Esophagus muscularis mucosa (tissue), 4 donors: ENCODE measurements at regions not wholly inside any gene's neighbourhood (a gene's known extent, or its start where the extent isn't known, plus 50 kb on each side); places are given as distances from the start of the nearest gene placed in this dataset.

Experiments
- DNase-seq: peaks from one replicate; pipeline ENCODE4 v3.0.0-alpha.2; 2017; ENCODE audit errors: extremely low spot score
- H3K27ac ChIP-seq, 4 donors: fragments of 200-600 bp; sonication (generic); replicated peaks in 1 of 4; 1 replicate in 3 of 4; 2 replicates in 1 of 4; pipeline ENCODE4 v1.5.1; 2016 to 2019; ENCODE audit warnings: mild to moderate bottlenecking in 1 of 4
- H3K27me3 ChIP-seq, 4 donors: fragments of 200-600 bp; sonication (generic); one replicate each; pipeline versions ENCODE4 v1.5.1 to v1.6.0; 2016 to 2019
- H3K36me3 ChIP-seq, 4 donors: fragments of 200-600 bp; sonication (generic); one replicate each; pipeline ENCODE4 v1.5.1; 2016 to 2019
- H3K4me1 ChIP-seq, 4 donors: fragments of 200-600 bp; sonication (generic); one replicate each; pipeline ENCODE4 v1.5.1; 2016 to 2019
- H3K4me3 ChIP-seq, 4 donors: fragments of 200-600 bp; sonication (generic); 1 replicate in 2 of 4; 2 replicates in 2 of 4; pipeline ENCODE4 v1.5.1; 2016 to 2019; ENCODE audit warnings: mild to moderate bottlenecking in 4 of 4, moderate library complexity in 1 of 4
- H3K9me3 ChIP-seq, 4 donors: fragments of 200-600 bp; sonication (generic); 1 replicate in 3 of 4; 2 replicates in 1 of 4; pipeline ENCODE4 v1.5.1; 2016 to 2019
- EP300 ChIP-seq: sonication (generic); formaldehyde crosslinking; IDR thresholded peaks from one replicate; pipeline ENCODE4 v1.6.1; 2017; ENCODE audit warnings: antibody characterized with exemption
- POLR2A ChIP-seq: fragments of 450-650 bp; IDR thresholded peaks from one replicate; pipeline ENCODE4 v1.6.1; 2017; ENCODE audit warnings: antibody characterized with exemption, moderate library complexity, mild to moderate bottlenecking, low read depth
- POLR2AphosphoS5 ChIP-seq, 2 donors: sonication (generic); formaldehyde crosslinking; IDR thresholded peaks; one replicate each; pipeline ENCODE4 v1.6.1; 2017; ENCODE audit warnings: antibody characterized with exemption in 2 of 2
- WGBS: methylation state at CpG from one replicate; pipeline ENCODE4 v1.1.5; 2018; 5-methylcytosine and 5-hydroxymethylcytosine counted together
- intact Hi-C: fragments of 100-400 bp; cut with DNase I; formaldehyde crosslinking; loops from one replicate; pipeline ENCODE4 v1.15.1; 2023
- small RNA-seq, 3 donors: library from RNA; depleted of rRNA; stranded (forward); fragments of <200 nt; gene quantifications; one replicate each; pipeline ENCODE3, GENCODE V24; 2016
- TF ChIP-seq, protein P1 (sequence below), 3 experiments: fragments of 200-600 bp in 2 of 3; fragments of 450-650 bp in 1 of 3; sonication (generic) in 2 of 3; IDR thresholded peaks; one replicate each; pipeline ENCODE4 v1.5.1; 2017 to 2019; ENCODE audit warnings: antibody characterized with exemption in 3 of 3, mild to moderate bottlenecking in 2 of 3, moderate library complexity in 1 of 3

DNA sequence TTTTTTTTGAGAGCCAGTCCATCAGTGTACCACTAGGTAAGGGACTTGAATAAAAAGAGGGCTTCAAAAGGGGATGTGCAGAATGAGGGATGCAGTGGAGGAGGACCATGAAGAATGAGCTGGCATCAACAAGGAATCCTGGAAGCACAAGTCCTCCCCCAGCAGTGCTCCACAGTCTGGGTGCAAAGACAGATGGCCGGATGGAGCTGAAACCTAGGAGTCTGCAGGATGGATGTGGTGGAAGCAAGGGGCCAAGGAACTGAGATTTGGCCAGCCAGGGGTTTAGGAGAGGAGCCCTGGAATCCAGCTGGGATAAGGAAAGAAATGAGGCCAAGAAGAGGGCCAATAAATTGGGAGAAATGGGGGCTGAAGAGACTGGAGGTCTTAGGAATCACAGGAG lies 51.8 kb upstream of the RAB6C start:
- Histone ChIP-seq H3K4me3 (no peak overlapping the region), H3K27ac (no peak overlapping the region), H3K36me3 (no peaks in the 10 kb centered on the region), H3K4me1 (peaks cover 6 to 10% (median 10%) of the 10 kb centered on the region in 4 donors), H3K9me3 (no peaks in the 10 kb centered on the region), H3K27me3 (peaks cover 0 to 51% (median 7%) of the 10 kb centered on the region in 4 donors)
- TF ChIP-seq, protein P1, sequence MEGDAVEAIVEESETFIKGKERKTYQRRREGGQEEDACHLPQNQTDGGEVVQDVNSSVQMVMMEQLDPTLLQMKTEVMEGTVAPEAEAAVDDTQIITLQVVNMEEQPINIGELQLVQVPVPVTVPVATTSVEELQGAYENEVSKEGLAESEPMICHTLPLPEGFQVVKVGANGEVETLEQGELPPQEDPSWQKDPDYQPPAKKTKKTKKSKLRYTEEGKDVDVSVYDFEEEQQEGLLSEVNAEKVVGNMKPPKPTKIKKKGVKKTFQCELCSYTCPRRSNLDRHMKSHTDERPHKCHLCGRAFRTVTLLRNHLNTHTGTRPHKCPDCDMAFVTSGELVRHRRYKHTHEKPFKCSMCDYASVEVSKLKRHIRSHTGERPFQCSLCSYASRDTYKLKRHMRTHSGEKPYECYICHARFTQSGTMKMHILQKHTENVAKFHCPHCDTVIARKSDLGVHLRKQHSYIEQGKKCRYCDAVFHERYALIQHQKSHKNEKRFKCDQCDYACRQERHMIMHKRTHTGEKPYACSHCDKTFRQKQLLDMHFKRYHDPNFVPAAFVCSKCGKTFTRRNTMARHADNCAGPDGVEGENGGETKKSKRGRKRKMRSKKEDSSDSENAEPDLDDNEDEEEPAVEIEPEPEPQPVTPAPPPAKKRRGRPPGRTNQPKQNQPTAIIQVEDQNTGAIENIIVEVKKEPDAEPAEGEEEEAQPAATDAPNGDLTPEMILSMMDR (IDR thresholded peaks at IDR 0.05) = no peak
- DNase-seq = peak; percentile 87
- intact Hi-C loops = loop anchor here (10.0 kb wide), 1 partner anchor 173 kb away; no protein-coding TSS in a partner anchor
- 90% methylated on average over 1 of the region's 1 CpG for WGBS

DNA sequence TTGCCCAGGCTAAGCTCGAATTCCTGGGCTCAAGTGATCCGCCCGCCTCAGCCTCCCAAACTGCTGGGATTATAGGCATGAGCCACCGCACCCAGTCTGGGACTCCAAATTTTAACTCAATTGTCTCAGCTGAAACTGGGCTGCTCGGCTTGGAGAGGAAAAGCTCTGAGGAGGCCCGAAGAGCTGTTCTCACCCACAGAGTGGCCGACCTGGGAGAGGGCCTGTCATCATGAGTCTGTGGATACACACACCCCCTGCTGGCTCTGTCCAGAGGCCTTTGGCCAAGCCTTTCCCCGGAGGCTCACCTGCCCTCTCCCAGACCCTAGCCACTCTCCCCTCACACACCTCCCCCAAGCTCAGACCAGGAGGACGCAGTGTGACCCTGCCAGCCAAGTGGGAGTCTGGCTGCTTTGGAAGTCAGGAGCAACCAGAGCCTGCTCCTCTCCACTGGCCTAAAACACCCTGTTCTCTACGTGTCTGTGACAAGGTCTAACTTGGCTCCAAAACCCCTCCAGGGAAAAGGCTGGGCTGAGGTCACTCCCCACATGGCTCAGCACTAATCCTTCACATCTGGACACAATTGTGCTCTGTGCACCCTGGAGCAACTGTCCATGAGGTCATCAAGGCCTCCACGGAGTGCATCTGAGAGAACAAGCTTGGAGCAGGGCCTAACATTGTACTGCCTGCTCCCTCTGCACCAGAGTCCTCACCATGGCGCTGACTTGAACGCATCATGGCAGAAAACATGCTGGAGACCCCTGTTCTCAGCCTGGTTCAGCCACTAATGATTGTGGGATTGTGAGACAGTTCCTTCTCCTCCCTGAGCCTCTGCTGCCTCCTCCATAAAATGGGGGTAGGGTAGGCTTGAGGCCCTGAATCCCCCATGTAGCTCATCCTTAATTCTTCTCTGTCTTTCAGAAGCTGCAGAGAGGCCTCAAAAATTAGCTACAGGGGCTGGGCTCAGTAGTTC lies 49.9 kb upstream of the RAB6C start:
- no peak for TF ChIP-seq POLR2A
- TF ChIP-seq, protein P1 (IDR thresholded peaks at IDR 0.05) = no peak
- no peak for TF ChIP-seq POLR2AphosphoS5 (IDR thresholded peaks at IDR 0.05)
- no peak for TF ChIP-seq EP300
- Histone ChIP-seq H3K4me3 (no peak overlapping the region), H3K27ac (no peak overlapping the region), H3K36me3 (no peaks in the 10 kb centered on the region), H3K4me1 (peaks cover 0 to 8% (median 5%) of the 10 kb centered on the region in 4 donors), H3K27me3 (peaks cover 0 to 57% (median 0%) of the 10 kb centered on the region in 4 donors), H3K9me3 (no peaks in the 10 kb centered on the region)
- 76% methylated on average over 8 of the region's 13 CpGs for WGBS
- peak; percentile 91 for DNase-seq
- intact Hi-C loops = loop anchor here (10.0 kb wide), 1 partner anchor 175 kb away; no protein-coding TSS in a partner anchor

Small RNA genes in the stretch of these regions (small RNA-seq; reads per million reads assigned to genes)
- 0.17 to 0.58 (median 0.37) reads per million in 3 donors for gene RNA5SP103
